ENCODE measurements at regions not wholly inside any gene's neighbourhood (a gene's known extent, or its start where the extent isn't known, plus 50 kb on each side); places are given as distances from the start of the nearest gene placed in this dataset.

- Histone ChIP-seq H3F3A (ENCODE audit: insufficient read depth, low read length) (no peaks in the 10 kb centered on the region), H4K20me1 (ENCODE audit: insufficient read depth, low read length) (no peaks in the 10 kb centered on the region), H3K4me3 (ENCODE audit: low read depth, low read length, poor library complexity, severe bottlenecking) (no peak overlapping the region), H3K79me2 (ENCODE audit: insufficient read depth, low read length) (no peaks in the 10 kb centered on the region), H3K27me3 (ENCODE audit: insufficient read depth, low read length) (no peaks in the 10 kb centered on the region), H3K36me3 (ENCODE audit: insufficient read depth, low read length) (no peaks in the 10 kb centered on the region), H3K9me2 (ENCODE audit: low read depth, low read length) (no peaks in the 10 kb centered on the region), H3K27ac (ENCODE audit: low read depth, low read length, poor library complexity, severe bottlenecking) (no peak overlapping the region), H3K9me3 (ENCODE audit: low read length) (peaks cover 2% of the 10 kb centered on the region; the same call in 1 of the 2 replicates), H3K4me1 (ENCODE audit: insufficient read depth, low read length, severe bottlenecking) (peaks cover 18% of the 10 kb centered on the region), H2AFZ (ENCODE audit: low read length) (peak overlapping the region; percentile 98; the same call in 1 of the 2 replicates), H3K9ac (ENCODE audit: low read length) (no peak overlapping the region), H3K4me2 (ENCODE audit: low read length) (no peak overlapping the region)
- TF ChIP-seq EZH2 (IDR thresholded peaks at IDR 0.05; ENCODE audit: borderline replicate concordance, low read length) (no peak), CTCF (IDR thresholded peaks at IDR 0.05; ENCODE audit: low read length) (no peak)
Measured at GRCh38 chr1:194809215-194809614, 1622.8 kb upstream of the B3GALT2 start.

- Histone ChIP-seq H2AFZ (ENCODE audit: low read length) (0 out of 2 replicates have a peak overlapping the region, but pooled peaks have one; percentile 98), H3K79me2 (ENCODE audit: insufficient read depth, low read length) (no peaks in the 10 kb centered on the region), H3K4me3 (ENCODE audit: low read depth, low read length, poor library complexity, severe bottlenecking) (no peak overlapping the region), H3F3A (ENCODE audit: insufficient read depth, low read length) (no peaks in the 10 kb centered on the region), H3K4me1 (ENCODE audit: insufficient read depth, low read length, severe bottlenecking) (peaks cover 19% of the 10 kb centered on the region), H3K9me2 (ENCODE audit: low read depth, low read length) (no peaks in the 10 kb centered on the region), H3K9ac (ENCODE audit: low read length) (no peak overlapping the region), H3K4me2 (ENCODE audit: low read length) (no peak overlapping the region), H3K9me3 (ENCODE audit: low read length) (peaks cover 2% of the 10 kb centered on the region; the same call in 1 of the 2 replicates), H4K20me1 (ENCODE audit: insufficient read depth, low read length) (no peaks in the 10 kb centered on the region), H3K27me3 (ENCODE audit: insufficient read depth, low read length) (no peaks in the 10 kb centered on the region), H3K36me3 (ENCODE audit: insufficient read depth, low read length) (no peaks in the 10 kb centered on the region), H3K27ac (ENCODE audit: low read depth, low read length, poor library complexity, severe bottlenecking) (no peak overlapping the region)
- TF ChIP-seq EZH2 (IDR thresholded peaks at IDR 0.05; ENCODE audit: borderline replicate concordance, low read length) = no peak
- no peak for TF ChIP-seq CTCF (IDR thresholded peaks at IDR 0.05; ENCODE audit: low read length)
Measured at GRCh38 chr1:194807530-194808220, 1621.3 kb upstream of the B3GALT2 start.

- no peak overlapping the region for H3K4me3 ChIP-seq (ENCODE audit: low read depth, low read length, poor library complexity, severe bottlenecking)
- peaks cover 2% of the 10 kb centered on the region; the same call in 1 of the 2 replicates for H3K9me3 ChIP-seq (ENCODE audit: low read length)
- H3K9ac ChIP-seq (ENCODE audit: low read length) = no peak overlapping the region
- H3K79me2 ChIP-seq (ENCODE audit: insufficient read depth, low read length) = no peaks in the 10 kb centered on the region
- no peak overlapping the region for H3K4me2 ChIP-seq (ENCODE audit: low read length)
- no peaks in the 10 kb centered on the region for H4K20me1 ChIP-seq (ENCODE audit: insufficient read depth, low read length)
- H3K27ac ChIP-seq (ENCODE audit: low read depth, low read length, poor library complexity, severe bottlenecking) = no peak overlapping the region
- H3K4me1 ChIP-seq (ENCODE audit: insufficient read depth, low read length, severe bottlenecking) = peaks cover 25% of the 10 kb centered on the region
- no peaks in the 10 kb centered on the region for H3F3A ChIP-seq (ENCODE audit: insufficient read depth, low read length)
- no peak overlapping the region for H2AFZ ChIP-seq (ENCODE audit: low read length)
- no peaks in the 10 kb centered on the region for H3K9me2 ChIP-seq (ENCODE audit: low read depth, low read length)
- no peak for TF ChIP-seq CTCF (IDR thresholded peaks at IDR 0.05; ENCODE audit: low read length)
- TF ChIP-seq EZH2 (IDR thresholded peaks at IDR 0.05; ENCODE audit: borderline replicate concordance, low read length) = no peak
- no peaks in the 10 kb centered on the region for H3K36me3 ChIP-seq (ENCODE audit: insufficient read depth, low read length)
- H3K27me3 ChIP-seq (ENCODE audit: insufficient read depth, low read length) = no peaks in the 10 kb centered on the region
Measured at GRCh38 chr1:194802572-194802971, 1616.2 kb upstream of the B3GALT2 start.
